Gastrocnemius medialis (tissue), 4 donors: ENCODE measurements at regions not wholly inside any gene's neighbourhood (a gene's known extent, or its start where the extent isn't known, plus 50 kb on each side); places are given as distances from the start of the nearest gene placed in this dataset.

ENCODE experiments used
- CTCF ChIP-seq, 5 experiments: fragments of 450-650 bp in 3 of 5; fragments of 200-600 bp in 2 of 5; sonication (generic) in 2 of 5; IDR thresholded peaks in 4 of 5; conservative IDR thresholded peaks in 1 of 5; 1 replicate in 4 of 5; 2 replicates in 1 of 5; pipeline ENCODE4 v1.5.1; 2016 to 2019; ENCODE audit warnings: antibody characterized with exemption in 5 of 5, mild to moderate bottlenecking in 3 of 5, moderate library complexity in 3 of 5
- POLR2A ChIP-seq, 2 donors: fragments of 450-650 bp; IDR thresholded peaks; one replicate each; pipeline ENCODE4 v1.6.1; 2017; ENCODE audit warnings: antibody characterized with exemption in 2 of 2, mild to moderate bottlenecking in 2 of 2, moderate library complexity in 2 of 2

- TF ChIP-seq CTCF (IDR thresholded peaks at IDR 0.05 in 4 of 5, conservative IDR thresholded peaks at IDR 0.05 in 1 of 5), result no peak
- no peak for TF ChIP-seq POLR2A (IDR thresholded peaks at IDR 0.05)
Observed at GRCh38 chr3:103057003-103057402, 622.2 kb downstream of the ZPLD1 start.
